GDM1 (cell line): ENCODE measurements at regions not wholly inside any gene's neighbourhood (a gene's known extent, or its start where the extent isn't known, plus 50 kb on each side); places are given as distances from the start of the nearest gene placed in this dataset.

Experiments
- DNase-seq: peaks from one replicate; lab custom pipeline; 2025; lab: John Stamatoyannopoulos, UW

- no peak for DNase-seq
These were observed 98.1 kb upstream of the NFIA start for GRCh38 chr1:60984062-60984799.

GRCh38 chr1:60983701-60984061 lies 98.7 kb upstream of the NFIA start:
- DNase-seq: no peak

GRCh38 chr1:60982539-60982938 lies 99.8 kb upstream of the NFIA start:
- DNase-seq: no peak

GRCh38 chr1:60981357-60981756 lies 101.0 kb upstream of the NFIA start:
- no peak for DNase-seq

GRCh38 chr1:60978421-60979357 lies 103.7 kb upstream of the NFIA start:
- DNase-seq: peak; percentile 7

- DNase-seq: no peak
These were observed 104.7 kb upstream of the NFIA start for GRCh38 chr1:60977661-60978060.

- DNase-seq: no peak
These were observed 107.6 kb upstream of the NFIA start for GRCh38 chr1:60974524-60975372.

- DNase-seq: no peak
These were observed 108.7 kb upstream of the NFIA start for GRCh38 chr1:60973668-60974067.

GRCh38 chr1:60972841-60973364 lies 109.5 kb upstream of the NFIA start:
- no peak for DNase-seq

- DNase-seq: no peak
These were observed 111.0 kb upstream of the NFIA start for GRCh38 chr1:60971330-60971729.

- no peak for DNase-seq
These were observed 112.3 kb upstream of the NFIA start for GRCh38 chr1:60969971-60970509.

GRCh38 chr1:60965280-60965854 lies 117.0 kb upstream of the NFIA start:
- no peak for DNase-seq

GRCh38 chr1:60963167-60963940 lies 119.0 kb upstream of the NFIA start:
- DNase-seq: no peak

- peak; percentile 2 for DNase-seq
These were observed 121.4 kb upstream of the NFIA start for GRCh38 chr1:60960891-60961461.

- DNase-seq: no peak
These were observed 122.7 kb upstream of the NFIA start for GRCh38 chr1:60959701-60960100.

GRCh38 chr1:60958001-60958400 lies 124.4 kb upstream of the NFIA start:
- peak; percentile 28 for DNase-seq

- DNase-seq: no peak
These were observed 125.8 kb upstream of the NFIA start for GRCh38 chr1:60956520-60956919.

GRCh38 chr1:60952612-60953111 lies 129.7 kb upstream of the NFIA start:
- no peak for DNase-seq

GRCh38 chr1:60950224-60951063 lies 131.9 kb upstream of the NFIA start:
- no peak for DNase-seq
